Activated CD8-positive, alpha-beta T cell treated with anti-CD3 and anti-CD28 coated beads for 36 hours (primary cell): ENCODE measurements at regions not wholly inside any gene's neighbourhood (a gene's known extent, or its start where the extent isn't known, plus 50 kb on each side); places are given as distances from the start of the nearest gene placed in this dataset.

Experiments
- ATAC-seq: fragments of 200-7000 bp; cut with Tn5 transposase; one replicate; pipeline ENCODE4 v1.10.0; 2021; ENCODE audit warnings: mild to moderate bottlenecking, moderate library complexity
- CTCF ChIA-PET: fragments of 350-600 bp; sonication (Branson Sonifier 250); formaldehyde crosslinking; loops from one replicate; lab custom pipeline; 2021; ENCODE audit warnings: antibody characterized with exemption; lab: Charles Lee
- POLR2A ChIA-PET: fragments of 350-600 bp; sonication (Branson Sonifier 250); formaldehyde crosslinking; loops from one replicate; lab custom pipeline; 2021; ENCODE audit warnings: antibody characterized with exemption; lab: Charles Lee
- DNase-seq: peaks from one replicate; pipeline ENCODE4 v3.0.0-alpha.2; 2020
- H3K27ac Mint-ChIP-seq: one replicate; pipeline ENCODE4 v1.8.0; 2021; ENCODE audit warnings: mild to moderate bottlenecking, mixed read lengths
- H3K27me3 Mint-ChIP-seq: one replicate; pipeline ENCODE4 v1.8.0; 2021; ENCODE audit warnings: mixed read lengths
- H3K36me3 Mint-ChIP-seq: one replicate; pipeline ENCODE4 v1.8.0; 2021; ENCODE audit warnings: low read depth, mixed read lengths
- H3K4me1 Mint-ChIP-seq: one replicate; pipeline ENCODE4 v1.8.0; 2021; ENCODE audit warnings: low read depth, mixed read lengths
- H3K4me3 Mint-ChIP-seq: one replicate; pipeline ENCODE4 v1.8.0; 2021; ENCODE audit warnings: mild to moderate bottlenecking, moderate library complexity, mixed read lengths
- H3K9me3 Mint-ChIP-seq: one replicate; pipeline ENCODE4 v1.8.0; 2021; ENCODE audit warnings: mixed read lengths
- CTCF ChIP-seq: fragments of 200-600 bp; IDR thresholded peaks from one replicate; pipeline ENCODE4 v1.8.0; 2022; ENCODE audit warnings: antibody characterized with exemption, mild to moderate bottlenecking
- intact Hi-C: fragments of 100-400 bp; cut with micrococcal nuclease; formaldehyde crosslinking; loops from one replicate; pipeline ENCODE4 v1.10.0; 2022

- H3K9me3 Mint-ChIP-seq: peaks cover 22% of the 10 kb centered on the region
- intact Hi-C loops: no loop called here
- ChIA-PET POLR2A (no interaction called here), CTCF (no interaction called here)
- H3K4me1 Mint-ChIP-seq: no peaks in the 10 kb centered on the region
- no peak for ATAC-seq
- no peak for TF ChIP-seq CTCF
- H3K36me3 Mint-ChIP-seq: no peaks in the 10 kb centered on the region
- DNase-seq: no peak
- no peak overlapping the region for H3K27ac Mint-ChIP-seq
- no peak overlapping the region for H3K4me3 Mint-ChIP-seq
- H3K27me3 Mint-ChIP-seq: no peaks in the 10 kb centered on the region
These were observed 125.6 kb downstream of the KIF2B start for GRCh38 chr17:53948323-53948722.

- H3K4me1 Mint-ChIP-seq: no peaks in the 10 kb centered on the region
- H3K27ac Mint-ChIP-seq: no peak overlapping the region
- ChIA-PET POLR2A (no interaction called here), CTCF (no interaction called here)
- H3K27me3 Mint-ChIP-seq: no peaks in the 10 kb centered on the region
- TF ChIP-seq CTCF: no peak
- intact Hi-C loops: no loop called here
- H3K9me3 Mint-ChIP-seq: peaks cover 34% of the 10 kb centered on the region
- DNase-seq (no peak), ATAC-seq (no peak)
- H3K4me3 Mint-ChIP-seq: no peak overlapping the region
- H3K36me3 Mint-ChIP-seq: no peaks in the 10 kb centered on the region
These were observed 126.9 kb downstream of the KIF2B start for GRCh38 chr17:53949473-53950090.

GRCh38 chr17:53950207-53950857, 127.6 kb downstream of the KIF2B start:
- no peak for TF ChIP-seq CTCF
- no peaks in the 10 kb centered on the region for H3K36me3 Mint-ChIP-seq
- H3K27ac Mint-ChIP-seq: no peak overlapping the region
- ATAC-seq (no peak), DNase-seq (no peak)
- no peaks in the 10 kb centered on the region for H3K4me1 Mint-ChIP-seq
- no peak overlapping the region for H3K4me3 Mint-ChIP-seq
- H3K27me3 Mint-ChIP-seq: no peaks in the 10 kb centered on the region
- H3K9me3 Mint-ChIP-seq: peaks cover 36% of the 10 kb centered on the region
- intact Hi-C loops: no loop called here
- ChIA-PET POLR2A (no interaction called here), CTCF (no interaction called here)

- Mint-ChIP-seq H3K36me3 (no peaks in the 10 kb centered on the region), H3K27ac (no peak overlapping the region), H3K27me3 (no peaks in the 10 kb centered on the region), H3K4me1 (no peaks in the 10 kb centered on the region), H3K9me3 (peaks cover 39% of the 10 kb centered on the region), H3K4me3 (no peak overlapping the region)
- intact Hi-C loops: no loop called here
- ATAC-seq (no peak), DNase-seq (no peak)
- POLR2A ChIA-PET: no interaction called here
- CTCF ChIA-PET: no interaction called here
- no peak for TF ChIP-seq CTCF
These were observed 128.1 kb downstream of the KIF2B start for GRCh38 chr17:53950858-53951250.

GRCh38 chr17:53971361-53971760, 148.6 kb downstream of the KIF2B start:
- no peaks in the 10 kb centered on the region for H3K4me1 Mint-ChIP-seq
- intact Hi-C loops: no loop called here
- CTCF ChIA-PET: no interaction called here
- ATAC-seq: no peak
- POLR2A ChIA-PET: no interaction called here
- peaks cover 10% of the 10 kb centered on the region for H3K9me3 Mint-ChIP-seq
- TF ChIP-seq CTCF: no peak
- H3K27ac Mint-ChIP-seq: no peak overlapping the region
- H3K36me3 Mint-ChIP-seq: no peaks in the 10 kb centered on the region
- no peak overlapping the region for H3K4me3 Mint-ChIP-seq
- no peak for DNase-seq
- H3K27me3 Mint-ChIP-seq: no peaks in the 10 kb centered on the region
